T-helper 17 cell (primary cell): ENCODE measurements at regions not wholly inside any gene's neighbourhood (a gene's known extent, or its start where the extent isn't known, plus 50 kb on each side); places are given as distances from the start of the nearest gene placed in this dataset.

Experiments used
- ATAC-seq: fragments of 150-1000 bp; cut with Tn5 transposase; 2 replicates; pipeline ENCODE4 v1.10.0; 2021; ENCODE audit warnings: mild to moderate bottlenecking, moderate library complexity
- DNase-seq, 3 donors: peaks; one replicate each; pipeline versions ENCODE4 v3.0.0 to v3.0.0-alpha.2; 2020 to 2021
- H3K9me3 ChIP-seq: one replicate; pipeline ENCODE4 v1.7.0; 2013; ENCODE audit warnings: low read length, mild to moderate bottlenecking; ENCODE audit not compliant: control insufficient read depth, poor library complexity, severe bottlenecking
- H3K27ac Mint-ChIP-seq: one replicate; pipeline ENCODE4 v1.8.0; 2022; ENCODE audit warnings: mild to moderate bottlenecking, moderate library complexity, mixed read lengths
- H3K27me3 Mint-ChIP-seq: one replicate; pipeline ENCODE4 v1.8.0; 2022; ENCODE audit warnings: mixed read lengths
- H3K36me3 Mint-ChIP-seq: one replicate; pipeline ENCODE4 v1.8.0; 2022; ENCODE audit warnings: low read depth, mixed read lengths
- H3K4me1 Mint-ChIP-seq: one replicate; pipeline ENCODE4 v1.8.0; 2022; ENCODE audit warnings: mild to moderate bottlenecking, mixed read lengths
- H3K4me3 Mint-ChIP-seq: one replicate; pipeline ENCODE4 v1.8.0; 2022; ENCODE audit warnings: mild to moderate bottlenecking, moderate library complexity, mixed read lengths

DNA sequence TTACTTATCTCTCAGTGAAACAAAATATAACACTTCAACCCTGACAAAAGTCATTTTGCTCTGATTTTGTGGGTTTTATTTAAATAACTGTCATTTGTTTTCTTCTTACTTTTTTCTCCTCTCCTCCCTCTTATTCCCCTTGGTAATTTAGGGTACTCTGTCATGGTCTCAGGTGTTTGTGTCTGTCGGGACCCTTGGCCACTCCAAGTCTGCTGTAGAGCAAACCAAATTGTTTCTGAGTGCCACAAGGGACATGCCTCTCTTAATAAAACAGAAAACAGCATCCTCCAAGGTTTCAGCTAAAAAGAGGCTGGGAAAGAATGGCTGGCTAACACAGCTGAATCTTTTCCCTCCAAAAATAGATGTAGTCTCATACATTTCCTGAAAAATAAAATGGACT is 573.1 kb upstream of the KLF12 start:
- Mint-ChIP-seq H3K27me3 (peaks cover 13% of the 10 kb centered on the region), H3K4me3 (no peak overlapping the region), H3K36me3 (no peaks in the 10 kb centered on the region), H3K4me1 (no peaks in the 10 kb centered on the region), H3K27ac (no peak overlapping the region)
- ATAC-seq (no peak), DNase-seq (no peak)
- no peaks in the 10 kb centered on the region for H3K9me3 ChIP-seq

DNA sequence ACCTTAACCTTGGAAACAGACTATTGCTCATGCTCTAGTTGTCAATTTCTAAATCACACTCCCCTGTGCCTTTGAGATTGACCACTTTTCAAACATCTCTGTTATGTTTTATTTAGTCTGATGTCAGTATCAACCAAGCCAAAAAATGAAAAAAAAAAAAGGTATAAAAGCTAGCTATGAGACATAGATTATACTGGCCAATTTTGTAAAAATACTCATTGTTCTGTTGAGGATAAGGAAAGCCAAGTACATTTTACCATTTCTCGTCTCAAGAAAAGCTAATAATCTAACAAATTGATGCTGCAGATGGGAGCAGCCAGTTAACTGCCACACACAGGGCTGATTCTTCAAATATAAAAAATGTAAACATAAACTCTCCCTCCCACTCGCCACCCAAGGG is 572.6 kb upstream of the KLF12 start:
- DNase-seq (no peak), ATAC-seq (no peak)
- no peaks in the 10 kb centered on the region for H3K4me1 Mint-ChIP-seq
- no peak overlapping the region for H3K27ac Mint-ChIP-seq
- peaks cover 13% of the 10 kb centered on the region for H3K27me3 Mint-ChIP-seq
- H3K4me3 Mint-ChIP-seq: no peak overlapping the region
- H3K36me3 Mint-ChIP-seq: no peaks in the 10 kb centered on the region
- no peaks in the 10 kb centered on the region for H3K9me3 ChIP-seq

DNA sequence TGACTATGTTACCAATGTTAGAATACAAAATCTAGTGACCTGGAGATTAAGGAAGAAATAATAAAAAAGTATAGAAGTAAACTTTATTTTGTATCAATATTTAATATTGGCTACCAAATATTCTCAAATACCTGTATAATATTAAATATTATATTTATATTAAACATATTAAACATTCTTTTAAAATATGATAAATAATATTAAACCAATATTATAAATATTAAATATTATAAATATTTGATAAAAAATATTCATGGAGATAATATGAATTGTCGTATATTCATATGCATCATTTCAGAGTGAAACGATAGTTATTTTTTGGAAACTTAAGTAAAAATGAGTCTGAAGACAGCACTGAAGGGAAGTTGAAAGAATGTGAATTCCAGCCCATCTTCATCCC is 571.2 kb upstream of the KLF12 start:
- H3K9me3 ChIP-seq: no peaks in the 10 kb centered on the region
- no peak overlapping the region for H3K4me3 Mint-ChIP-seq
- H3K27ac Mint-ChIP-seq: no peak overlapping the region
- no peak for DNase-seq
- ATAC-seq: no peak
- H3K4me1 Mint-ChIP-seq: no peaks in the 10 kb centered on the region
- H3K36me3 Mint-ChIP-seq: no peaks in the 10 kb centered on the region
- peaks cover 13% of the 10 kb centered on the region for H3K27me3 Mint-ChIP-seq

DNA sequence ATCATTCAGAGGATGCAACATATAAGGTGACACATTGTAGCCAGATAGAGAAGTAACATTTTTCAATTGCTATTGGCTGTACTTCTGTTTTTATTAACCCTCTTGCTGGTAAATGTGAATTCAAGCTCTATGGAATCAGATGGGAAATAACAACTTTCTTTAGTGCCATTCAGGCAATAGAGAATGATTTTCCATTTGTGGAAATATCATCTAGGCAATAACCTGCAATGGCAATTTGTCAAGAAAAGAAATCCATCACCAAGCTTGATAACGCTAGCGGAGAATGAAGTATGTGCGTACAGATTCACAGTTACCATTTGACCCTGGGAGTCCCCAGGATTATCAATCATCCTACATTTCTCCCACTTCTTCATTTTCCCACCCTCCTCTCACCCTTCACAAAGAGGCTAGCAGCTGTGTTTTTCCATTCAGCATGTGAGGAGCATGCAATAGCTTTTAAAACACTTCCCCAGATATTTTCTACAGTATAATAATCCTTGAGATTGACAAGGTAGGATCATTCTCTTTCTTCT is 569.7 kb upstream of the KLF12 start:
- Mint-ChIP-seq H3K36me3 (no peaks in the 10 kb centered on the region), H3K4me1 (no peaks in the 10 kb centered on the region), H3K27me3 (peaks cover 13% of the 10 kb centered on the region), H3K27ac (no peak overlapping the region), H3K4me3 (no peak overlapping the region)
- no peak for DNase-seq
- H3K9me3 ChIP-seq: no peaks in the 10 kb centered on the region
- no peak for ATAC-seq

DNA sequence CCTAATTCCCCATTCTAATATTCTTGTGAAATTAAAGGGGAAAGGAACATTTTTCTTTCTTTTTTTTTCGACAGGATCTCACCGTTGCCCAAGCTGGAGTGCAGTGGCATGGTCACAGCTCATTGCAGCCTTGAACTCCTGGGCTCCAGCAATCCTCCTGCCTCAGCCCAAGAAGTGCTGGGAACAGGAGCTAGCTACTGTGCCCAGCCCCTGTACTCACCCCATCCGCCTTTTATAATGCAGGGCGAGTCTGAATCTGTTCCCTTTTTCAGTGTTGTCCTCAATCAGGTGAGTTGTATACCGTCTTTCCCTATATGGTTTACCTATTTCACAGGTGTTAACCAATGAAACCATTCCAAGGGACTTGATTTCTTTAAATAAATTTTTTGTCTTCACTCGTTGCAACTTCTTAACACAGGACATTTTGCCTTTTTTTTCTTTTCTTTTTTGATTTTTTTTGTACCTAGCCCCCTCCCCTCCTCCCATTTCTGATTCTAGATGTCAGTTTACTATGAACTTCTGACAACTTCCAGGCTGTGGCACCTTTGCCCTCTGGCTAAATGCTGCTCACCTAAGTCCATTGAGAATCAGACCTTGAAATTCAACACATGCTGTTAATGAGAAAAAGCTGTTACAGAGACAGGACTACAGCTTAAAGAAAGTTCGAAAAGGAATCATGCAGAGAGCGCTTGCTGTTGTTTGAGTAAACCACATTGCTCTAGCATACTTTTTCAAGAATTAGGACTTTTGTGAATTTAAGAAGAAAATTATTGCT is 562.1 kb upstream of the KLF12 start:
- H3K4me3 Mint-ChIP-seq: no peak overlapping the region
- H3K9me3 ChIP-seq: no peaks in the 10 kb centered on the region
- no peak for DNase-seq
- H3K36me3 Mint-ChIP-seq: no peaks in the 10 kb centered on the region
- no peaks in the 10 kb centered on the region for H3K4me1 Mint-ChIP-seq
- H3K27me3 Mint-ChIP-seq: no peaks in the 10 kb centered on the region
- H3K27ac Mint-ChIP-seq: no peak overlapping the region
- ATAC-seq: no peak

DNA sequence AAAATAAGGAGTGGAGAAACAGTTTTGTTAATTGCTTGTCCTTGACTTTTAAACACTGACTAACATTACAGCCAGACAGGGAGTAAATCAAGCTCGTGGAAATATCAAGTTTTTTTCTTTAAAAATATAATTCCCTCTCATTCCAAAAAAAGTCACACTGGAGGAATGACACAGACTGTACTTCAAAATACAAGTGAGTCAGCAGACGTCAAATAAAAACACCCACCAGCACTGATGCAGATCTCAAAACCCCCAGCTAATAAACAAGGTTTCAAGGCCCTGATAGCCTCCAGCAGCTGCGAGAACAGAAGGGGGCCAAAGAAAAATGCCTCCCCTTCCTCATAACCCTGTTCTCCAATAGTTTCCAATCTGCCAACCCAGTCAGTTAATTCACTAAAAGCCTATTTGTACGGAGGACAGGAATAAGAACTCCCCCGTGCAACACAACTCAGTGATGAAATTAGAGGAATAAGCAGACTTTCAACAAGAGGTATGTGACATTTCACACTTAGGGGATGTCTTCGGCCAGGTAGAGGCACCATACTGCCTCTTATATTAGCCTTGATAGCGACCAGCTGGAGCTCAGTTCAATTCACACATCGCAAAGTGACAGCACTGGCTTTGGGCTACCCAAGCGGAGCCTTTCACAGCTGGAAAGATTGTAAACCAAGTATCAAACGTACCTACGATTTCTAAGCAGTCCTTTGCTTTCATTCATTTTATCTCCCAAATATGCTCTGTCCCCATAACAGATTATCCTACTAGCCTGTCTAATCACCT is 561.0 kb upstream of the KLF12 start:
- Mint-ChIP-seq H3K27ac (no peak overlapping the region), H3K36me3 (no peaks in the 10 kb centered on the region), H3K27me3 (no peaks in the 10 kb centered on the region), H3K4me1 (no peaks in the 10 kb centered on the region), H3K4me3 (no peak overlapping the region)
- H3K9me3 ChIP-seq: no peaks in the 10 kb centered on the region
- ATAC-seq (no peak), DNase-seq (no peak)

DNA sequence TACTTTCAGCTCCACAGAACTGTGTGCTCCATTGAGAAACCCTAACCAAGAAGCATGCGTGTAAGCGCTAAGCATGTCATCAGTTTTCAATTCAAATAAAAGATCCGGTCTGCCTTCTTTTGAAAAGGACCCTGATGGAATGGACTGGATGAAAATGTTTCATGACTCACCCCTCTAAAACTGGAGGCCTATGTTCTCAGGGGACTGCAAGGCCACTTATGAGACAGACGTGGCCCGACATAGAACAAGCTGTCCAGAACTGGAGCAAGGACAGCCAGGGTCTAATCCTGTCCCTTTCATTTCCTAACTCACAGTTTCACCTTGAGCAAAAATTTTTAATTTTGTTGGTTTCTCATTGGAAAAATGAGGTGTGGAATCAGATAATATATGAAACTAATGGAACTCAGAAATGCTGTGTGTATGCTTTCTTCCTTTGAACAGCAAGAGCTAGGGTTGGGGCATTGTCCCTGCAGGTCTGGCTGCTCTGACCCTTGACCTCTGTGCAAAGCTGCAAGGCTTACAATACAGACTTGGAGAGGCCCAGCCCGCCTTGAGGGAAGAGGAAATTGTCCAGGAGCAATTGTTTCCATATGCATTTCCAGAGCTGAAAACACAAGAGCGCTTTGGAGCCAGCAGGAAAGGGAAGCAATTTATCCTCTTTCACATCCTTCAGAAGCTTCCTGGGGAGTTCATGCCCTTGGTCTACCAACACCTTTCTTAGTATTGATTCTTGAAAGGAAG is 553.4 kb upstream of the KLF12 start:
- H3K9me3 ChIP-seq: no peaks in the 10 kb centered on the region
- Mint-ChIP-seq H3K36me3 (no peaks in the 10 kb centered on the region), H3K27me3 (peaks cover 7% of the 10 kb centered on the region), H3K4me3 (no peak overlapping the region), H3K27ac (no peak overlapping the region), H3K4me1 (no peaks in the 10 kb centered on the region)
- no peak for ATAC-seq
- no peak for DNase-seq

DNA sequence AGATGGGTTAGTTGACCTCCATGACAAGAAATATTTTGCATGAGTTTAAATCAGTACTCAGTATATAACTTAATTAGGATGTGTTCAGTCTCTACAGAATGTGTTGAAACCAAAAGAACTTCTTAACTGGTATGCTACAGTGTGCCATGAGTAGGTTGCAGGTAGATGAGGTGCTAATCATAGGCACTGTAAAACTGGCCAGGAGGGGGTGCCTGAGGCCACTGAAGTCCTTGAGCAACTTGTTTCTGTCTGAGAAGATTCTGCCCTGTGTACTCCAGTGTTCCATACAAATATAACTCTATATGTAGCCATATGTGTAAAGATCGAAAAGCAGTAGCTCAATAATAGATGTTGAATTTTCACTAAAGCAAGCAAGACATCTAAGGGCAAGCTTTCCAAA is 549.2 kb upstream of the KLF12 start:
- H3K27ac Mint-ChIP-seq: no peak overlapping the region
- no peak overlapping the region for H3K4me3 Mint-ChIP-seq
- no peak for ATAC-seq
- H3K9me3 ChIP-seq: no peaks in the 10 kb centered on the region
- DNase-seq: no peak
- no peaks in the 10 kb centered on the region for H3K36me3 Mint-ChIP-seq
- peaks cover 7% of the 10 kb centered on the region for H3K27me3 Mint-ChIP-seq
- H3K4me1 Mint-ChIP-seq: no peaks in the 10 kb centered on the region

DNA sequence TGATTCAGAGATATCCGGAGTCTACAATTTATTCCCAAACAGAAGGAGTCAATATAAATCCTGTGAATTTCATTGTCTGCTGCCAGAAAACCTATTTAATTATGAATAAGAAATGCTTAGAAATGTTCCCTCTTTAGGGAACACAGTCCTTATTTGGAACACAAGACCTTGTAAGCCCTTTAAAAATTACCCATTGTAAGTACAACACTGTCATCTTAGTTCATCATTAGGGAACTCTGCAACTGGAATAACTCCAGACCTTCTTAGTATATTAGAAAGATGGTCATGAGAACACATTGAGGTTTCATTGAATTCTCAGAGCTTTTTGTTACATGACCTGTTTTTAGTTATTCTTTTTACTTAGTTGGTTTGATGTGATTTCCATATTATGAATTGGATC is 548.5 kb upstream of the KLF12 start:
- peaks cover 12% of the 10 kb centered on the region for H3K27me3 Mint-ChIP-seq
- no peak overlapping the region for H3K4me3 Mint-ChIP-seq
- H3K36me3 Mint-ChIP-seq: no peaks in the 10 kb centered on the region
- no peaks in the 10 kb centered on the region for H3K4me1 Mint-ChIP-seq
- no peak for ATAC-seq
- no peak overlapping the region for H3K27ac Mint-ChIP-seq
- DNase-seq: no peak
- no peaks in the 10 kb centered on the region for H3K9me3 ChIP-seq

DNA sequence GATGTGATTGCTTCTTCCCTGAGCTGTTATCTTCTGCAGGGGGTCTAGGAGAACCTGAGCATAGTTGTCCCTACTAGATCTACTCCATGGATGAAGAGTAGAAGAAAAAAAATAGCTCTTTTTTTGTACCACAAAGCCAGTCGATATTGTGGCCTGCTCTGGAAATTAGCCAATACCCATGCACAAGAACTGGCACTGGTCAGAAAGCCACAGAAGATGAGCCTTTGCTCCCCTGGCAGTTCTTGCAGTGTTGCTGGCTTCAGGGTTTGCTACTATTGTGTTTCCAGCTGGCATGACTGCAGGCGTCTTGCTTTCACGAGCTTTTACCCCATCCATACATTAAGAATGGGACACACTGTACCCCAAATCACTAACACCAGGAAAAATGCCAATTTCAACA is 547.7 kb upstream of the KLF12 start:
- H3K27ac Mint-ChIP-seq: no peak overlapping the region
- no peaks in the 10 kb centered on the region for H3K4me1 Mint-ChIP-seq
- no peaks in the 10 kb centered on the region for H3K36me3 Mint-ChIP-seq
- H3K27me3 Mint-ChIP-seq: peaks cover 18% of the 10 kb centered on the region
- no peak overlapping the region for H3K4me3 Mint-ChIP-seq
- DNase-seq (no peak), ATAC-seq (no peak)
- H3K9me3 ChIP-seq: no peaks in the 10 kb centered on the region

DNA sequence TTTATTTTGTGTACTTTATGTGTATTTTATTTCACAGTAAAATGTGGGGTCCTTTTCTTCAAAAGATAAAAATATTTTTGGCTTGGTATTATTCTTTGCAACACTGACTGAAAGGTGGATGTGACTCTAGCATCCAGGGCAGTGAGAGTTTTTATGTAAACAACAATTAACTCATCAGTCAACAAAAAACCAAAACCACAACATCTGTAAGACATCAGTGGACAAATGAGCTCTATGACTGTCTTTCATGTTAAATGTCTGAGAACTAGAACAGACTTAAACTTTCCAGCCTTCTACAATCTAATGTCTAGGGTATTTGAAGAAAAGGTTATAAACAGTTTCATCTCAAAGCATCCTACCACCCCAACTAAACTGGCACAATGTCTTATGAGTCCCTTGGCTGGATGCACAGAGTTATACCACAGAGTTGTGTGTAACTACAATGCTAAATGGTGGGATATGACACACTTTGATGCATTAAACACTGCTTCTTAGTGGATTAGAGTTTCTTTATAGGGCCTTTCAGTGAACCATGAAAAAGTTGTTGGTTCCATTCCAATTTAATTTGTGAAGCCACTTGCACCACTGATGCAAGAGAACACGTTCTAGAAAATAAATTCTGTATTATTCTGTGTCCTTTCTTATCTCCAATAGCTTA is 544.2 kb upstream of the KLF12 start:
- DNase-seq (no peak), ATAC-seq (no peak)
- Mint-ChIP-seq H3K36me3 (no peaks in the 10 kb centered on the region), H3K4me3 (no peak overlapping the region), H3K27me3 (peaks cover 18% of the 10 kb centered on the region), H3K27ac (no peak overlapping the region), H3K4me1 (no peaks in the 10 kb centered on the region)
- H3K9me3 ChIP-seq: no peaks in the 10 kb centered on the region

DNA sequence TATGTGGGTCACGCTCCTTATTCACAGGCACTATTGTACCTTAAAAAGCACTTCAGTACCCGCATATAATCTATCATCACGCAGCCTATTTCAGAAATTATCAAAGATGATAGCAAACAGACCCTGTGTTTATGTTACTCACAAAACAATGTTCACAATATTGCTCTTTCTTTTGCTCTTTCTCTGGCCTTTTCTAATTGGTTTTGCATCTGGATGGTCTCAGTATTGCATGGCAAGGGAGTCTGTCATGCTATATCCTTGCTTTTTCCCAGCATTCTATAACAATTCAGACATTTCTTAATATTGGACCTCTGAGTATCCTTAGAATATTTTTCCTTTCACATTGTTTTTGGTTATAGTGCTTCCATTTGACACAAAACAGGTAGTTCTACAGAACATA is 541.8 kb upstream of the KLF12 start:
- H3K27ac Mint-ChIP-seq: no peak overlapping the region
- no peak overlapping the region for H3K4me3 Mint-ChIP-seq
- no peaks in the 10 kb centered on the region for H3K4me1 Mint-ChIP-seq
- DNase-seq (no peak), ATAC-seq (no peak)
- no peaks in the 10 kb centered on the region for H3K9me3 ChIP-seq
- no peaks in the 10 kb centered on the region for H3K36me3 Mint-ChIP-seq
- H3K27me3 Mint-ChIP-seq: peaks cover 22% of the 10 kb centered on the region

DNA sequence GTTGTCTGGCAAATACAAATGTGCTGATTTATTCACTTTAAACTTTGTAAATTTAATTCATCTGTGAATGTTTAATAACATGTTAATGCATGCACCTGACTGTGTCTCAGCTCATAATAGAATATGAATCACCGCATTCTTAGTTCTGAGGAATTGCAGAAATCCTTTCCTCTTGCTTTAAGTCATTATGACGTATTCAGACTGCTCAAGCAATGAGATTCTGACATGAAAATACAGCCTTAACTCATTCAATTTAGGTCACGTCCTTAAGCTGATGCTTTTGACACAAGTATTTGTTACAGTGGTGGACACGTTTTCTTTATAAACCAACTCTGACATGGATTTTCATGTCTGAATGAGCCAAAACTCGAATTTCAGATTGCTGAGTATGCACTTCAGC is 541.0 kb upstream of the KLF12 start:
- H3K9me3 ChIP-seq: no peaks in the 10 kb centered on the region
- H3K27me3 Mint-ChIP-seq: peaks cover 22% of the 10 kb centered on the region
- H3K27ac Mint-ChIP-seq: no peak overlapping the region
- H3K4me3 Mint-ChIP-seq: no peak overlapping the region
- ATAC-seq (no peak), DNase-seq (no peak)
- H3K36me3 Mint-ChIP-seq: no peaks in the 10 kb centered on the region
- H3K4me1 Mint-ChIP-seq: no peaks in the 10 kb centered on the region
